OCI-LY1 (cell line): ENCODE measurements at regions not wholly inside any gene's neighbourhood (a gene's known extent, or its start where the extent isn't known, plus 50 kb on each side); places are given as distances from the start of the nearest gene placed in this dataset.

ENCODE experiments used
- H2AFZ ChIP-seq: fragments of 200-600 bp; sonication (generic), shearing (Covaris generic); 2 replicates; pipeline ENCODE4 v1.6.0; 2014; ENCODE audit warnings: antibody characterized with exemption, mild to moderate bottlenecking, low read length
- H3F3A ChIP-seq: fragments of 200-600 bp; sonication (generic), shearing (Covaris generic); 2 replicates; pipeline ENCODE4 v1.6.0; 2014; ENCODE audit warnings: mild to moderate bottlenecking, antibody characterized with exemption, low read length, moderate library complexity; ENCODE audit not compliant: insufficient read depth
- H3K27ac ChIP-seq: fragments of 200-600 bp; sonication (generic); 2 replicates; pipeline ENCODE4 v1.5.1; 2014; ENCODE audit warnings: low read length, mixed run types, mild to moderate bottlenecking, low read depth; ENCODE audit not compliant: poor library complexity, severe bottlenecking
- H3K27me3 ChIP-seq: fragments of 200-600 bp; sonication (generic); 2 replicates; pipeline ENCODE4 v1.6.0; 2014; ENCODE audit warnings: antibody characterized with exemption, mild to moderate bottlenecking, low read length, moderate library complexity; ENCODE audit not compliant: insufficient read depth
- H3K36me3 ChIP-seq: fragments of 200-600 bp; sonication (generic); 2 replicates; pipeline ENCODE4 v1.6.1; 2014; ENCODE audit warnings: mild to moderate bottlenecking, antibody characterized with exemption, low read length, moderate library complexity, mixed read lengths; ENCODE audit not compliant: insufficient read depth
- H3K4me1 ChIP-seq: fragments of 200-600 bp; sonication (generic); 2 replicates; pipeline ENCODE4 v1.5.1; 2014; ENCODE audit warnings: mild to moderate bottlenecking, low read length, moderate library complexity; ENCODE audit not compliant: insufficient read depth, severe bottlenecking
- H3K4me2 ChIP-seq: fragments of 200-600 bp; sonication (generic), shearing (Covaris generic); 2 replicates; pipeline ENCODE4 v1.6.1; 2014; ENCODE audit warnings: low read length
- H3K4me3 ChIP-seq: fragments of 200-600 bp; sonication (generic); 2 replicates; pipeline ENCODE4 v1.5.1; 2014; ENCODE audit warnings: low read length, low read depth, mild to moderate bottlenecking, mixed read lengths; ENCODE audit not compliant: poor library complexity, severe bottlenecking
- H3K79me2 ChIP-seq: fragments of 200-600 bp; shearing (Covaris generic); 2 replicates; pipeline ENCODE4 v1.6.1; 2016; ENCODE audit warnings: mixed run types, low read length, mixed read lengths; ENCODE audit not compliant: insufficient read depth
- H3K9ac ChIP-seq: fragments of 200-600 bp; sonication (generic), shearing (Covaris generic); 2 replicates; pipeline ENCODE4 v1.6.1; 2014; ENCODE audit warnings: mild to moderate bottlenecking, low read length, mixed read lengths
- H3K9me2 ChIP-seq: fragments of 200-600 bp; sonication (generic), shearing (Covaris generic); 2 replicates; pipeline ENCODE4 v1.6.1; 2014; ENCODE audit warnings: low read depth, mild to moderate bottlenecking, low read length, mixed read lengths
- H3K9me3 ChIP-seq: fragments of 200-600 bp; shearing (Covaris generic); 2 replicates; pipeline ENCODE4 v1.6.1; 2014; ENCODE audit warnings: low read length, mixed read lengths
- H4K20me1 ChIP-seq: fragments of 200-600 bp; sonication (generic), shearing (Covaris generic); 2 replicates; pipeline ENCODE4 v1.6.0; 2016; ENCODE audit warnings: mild to moderate bottlenecking, low read length; ENCODE audit not compliant: insufficient read depth
- EZH2 ChIP-seq: fragments of 200-600 bp; sonication (generic), shearing (Covaris generic); IDR thresholded peaks from 2 replicates; pipeline ENCODE4 v1.8.0; 2017; ENCODE audit warnings: borderline replicate concordance, mixed run types, mild to moderate bottlenecking, antibody characterized with exemption, low read length, moderate library complexity, mixed read lengths
- TF ChIP-seq, protein P1 (sequence below): fragments of 200-600 bp; sonication (generic), shearing (Covaris generic); IDR thresholded peaks from 2 replicates; pipeline ENCODE4 v1.5.1; 2017; ENCODE audit warnings: mild to moderate bottlenecking, antibody characterized with exemption, low read length, moderate library complexity, mixed read lengths

GRCh38 chr6:138582573-138582972 lies 83.3 kb upstream of the NHSL1 start:
- H3K9me2 ChIP-seq: no peaks in the 10 kb centered on the region
- H3K4me1 ChIP-seq: no peaks in the 10 kb centered on the region
- no peak overlapping the region for H2AFZ ChIP-seq
- H4K20me1 ChIP-seq: no peaks in the 10 kb centered on the region
- H3K36me3 ChIP-seq: no peaks in the 10 kb centered on the region
- no peaks in the 10 kb centered on the region for H3F3A ChIP-seq
- no peaks in the 10 kb centered on the region for H3K27me3 ChIP-seq
- H3K4me3 ChIP-seq: no peak overlapping the region
- TF ChIP-seq, protein P1, sequence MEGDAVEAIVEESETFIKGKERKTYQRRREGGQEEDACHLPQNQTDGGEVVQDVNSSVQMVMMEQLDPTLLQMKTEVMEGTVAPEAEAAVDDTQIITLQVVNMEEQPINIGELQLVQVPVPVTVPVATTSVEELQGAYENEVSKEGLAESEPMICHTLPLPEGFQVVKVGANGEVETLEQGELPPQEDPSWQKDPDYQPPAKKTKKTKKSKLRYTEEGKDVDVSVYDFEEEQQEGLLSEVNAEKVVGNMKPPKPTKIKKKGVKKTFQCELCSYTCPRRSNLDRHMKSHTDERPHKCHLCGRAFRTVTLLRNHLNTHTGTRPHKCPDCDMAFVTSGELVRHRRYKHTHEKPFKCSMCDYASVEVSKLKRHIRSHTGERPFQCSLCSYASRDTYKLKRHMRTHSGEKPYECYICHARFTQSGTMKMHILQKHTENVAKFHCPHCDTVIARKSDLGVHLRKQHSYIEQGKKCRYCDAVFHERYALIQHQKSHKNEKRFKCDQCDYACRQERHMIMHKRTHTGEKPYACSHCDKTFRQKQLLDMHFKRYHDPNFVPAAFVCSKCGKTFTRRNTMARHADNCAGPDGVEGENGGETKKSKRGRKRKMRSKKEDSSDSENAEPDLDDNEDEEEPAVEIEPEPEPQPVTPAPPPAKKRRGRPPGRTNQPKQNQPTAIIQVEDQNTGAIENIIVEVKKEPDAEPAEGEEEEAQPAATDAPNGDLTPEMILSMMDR: no peak
- H3K9me3 ChIP-seq: no peaks in the 10 kb centered on the region
- H3K79me2 ChIP-seq: no peaks in the 10 kb centered on the region
- no peak overlapping the region for H3K27ac ChIP-seq
- no peak overlapping the region for H3K4me2 ChIP-seq
- no peak overlapping the region for H3K9ac ChIP-seq

DNA sequence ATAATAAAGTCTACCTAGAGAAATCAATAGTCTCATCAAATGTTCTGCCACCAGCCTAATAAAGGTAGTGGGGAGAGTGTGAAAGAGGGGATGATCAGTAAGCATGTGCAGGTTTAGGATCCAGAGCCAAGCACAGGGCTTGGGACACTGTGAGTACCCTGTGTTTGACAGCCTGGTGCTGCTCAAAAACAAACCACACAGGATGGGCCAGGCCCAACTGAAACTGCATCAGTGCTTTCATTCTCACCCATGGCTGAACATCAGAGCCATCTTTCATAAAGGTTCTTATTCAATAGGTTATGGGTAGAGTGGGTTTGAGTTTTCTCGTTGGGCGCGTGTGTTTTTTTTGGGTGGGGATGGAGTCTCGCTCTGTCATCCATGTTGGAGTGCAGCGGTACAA lies 87.3 kb upstream of the NHSL1 start:
- no peak overlapping the region for H3K27ac ChIP-seq
- no peaks in the 10 kb centered on the region for H4K20me1 ChIP-seq
- no peaks in the 10 kb centered on the region for H3K79me2 ChIP-seq
- H3K9me2 ChIP-seq: no peaks in the 10 kb centered on the region
- no peaks in the 10 kb centered on the region for H3K27me3 ChIP-seq
- no peak overlapping the region for H3K4me2 ChIP-seq
- H3K4me3 ChIP-seq: no peak overlapping the region
- H2AFZ ChIP-seq: no peak overlapping the region
- no peaks in the 10 kb centered on the region for H3F3A ChIP-seq
- no peaks in the 10 kb centered on the region for H3K36me3 ChIP-seq
- no peak overlapping the region for H3K9ac ChIP-seq
- no peaks in the 10 kb centered on the region for H3K4me1 ChIP-seq
- TF ChIP-seq, protein P1: no peak
- TF ChIP-seq EZH2: no peak
- H3K9me3 ChIP-seq: no peaks in the 10 kb centered on the region

DNA sequence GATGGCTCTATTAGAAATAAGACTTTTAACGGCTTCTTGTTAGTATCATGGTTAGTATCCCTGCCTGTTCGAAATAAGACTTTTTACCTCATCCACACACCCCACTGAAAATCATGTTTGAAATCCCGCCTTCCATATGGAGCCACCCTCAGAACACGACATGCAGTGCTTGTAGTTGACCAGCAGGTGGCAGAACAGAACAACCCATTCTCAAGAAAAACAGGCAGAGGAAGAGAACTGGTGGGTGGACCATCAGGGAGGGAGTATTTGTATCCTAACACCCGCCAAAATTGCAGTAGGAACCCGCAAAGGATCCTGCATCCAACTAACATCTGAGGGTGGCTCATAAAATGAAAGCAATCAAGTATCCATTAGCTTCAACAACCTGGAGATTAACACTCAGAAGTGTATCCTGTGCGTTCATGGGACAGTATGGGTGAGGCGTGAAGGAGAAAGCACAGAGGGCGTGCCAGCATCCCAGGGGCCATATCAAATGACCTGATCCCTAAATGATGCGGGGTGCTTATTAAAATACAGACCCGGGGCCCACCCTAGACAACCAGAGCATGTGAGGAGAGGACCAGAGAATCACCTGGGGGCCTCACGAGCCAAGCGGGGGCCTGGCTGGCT lies 89.6 kb upstream of the NHSL1 start:
- Histone ChIP-seq H3K79me2 (no peaks in the 10 kb centered on the region), H3F3A (no peaks in the 10 kb centered on the region), H3K27me3 (no peaks in the 10 kb centered on the region), H3K27ac (no peak overlapping the region), H3K9me3 (no peaks in the 10 kb centered on the region), H4K20me1 (no peaks in the 10 kb centered on the region), H2AFZ (no peak overlapping the region), H3K4me1 (peaks cover 12% of the 10 kb centered on the region), H3K4me2 (no peak overlapping the region), H3K9ac (no peak overlapping the region), H3K4me3 (no peak overlapping the region), H3K36me3 (no peaks in the 10 kb centered on the region), H3K9me2 (no peaks in the 10 kb centered on the region)
- TF ChIP-seq, protein P1: peak; percentile 91
- no peak for TF ChIP-seq EZH2
